IMR-90 (cell line): ENCODE measurements at regions not wholly inside any gene's neighbourhood (a gene's known extent, or its start where the extent isn't known, plus 50 kb on each side); places are given as distances from the start of the nearest gene placed in this dataset.
"Not testable (repeated sequence)": the region's sequence is repeated elsewhere in the genome, so short reads cannot be mapped to it uniquely, and the experiment has no call there.

Experiments used
- BHLHE40 ChIP-seq: fragments of 150-350 bp; IDR thresholded peaks from 2 replicates; pipeline ENCODE4 v1.6.1; 2016; ENCODE audit warnings: mild to moderate bottlenecking, low read depth, low read length
- CEBPB ChIP-seq: IDR thresholded peaks from 2 replicates; pipeline ENCODE4 v1.6.1; 2012; ENCODE audit warnings: low read depth, low read length, improper control_type of control experiment
- CHD1 ChIP-seq: IDR thresholded peaks from 2 replicates; pipeline ENCODE4 v1.6.1; 2012; ENCODE audit warnings: low read depth, low read length, improper control_type of control experiment
- CTCF ChIP-seq: conservative IDR thresholded peaks from 2 replicates; pipeline ENCODE4 v1.5.1; 2012; ENCODE audit warnings: mild to moderate bottlenecking, low read depth, low read length, improper control_type of control experiment
- MAZ ChIP-seq: IDR thresholded peaks from 2 replicates; pipeline ENCODE4 v1.6.1; 2012; ENCODE audit warnings: low read depth, mild to moderate bottlenecking, low read length, improper control_type of control experiment, moderate library complexity, borderline replicate concordance
- MXI1 ChIP-seq: IDR thresholded peaks from 2 replicates; pipeline ENCODE4 v1.6.1; 2012; ENCODE audit warnings: low read depth, mild to moderate bottlenecking, low read length, moderate library complexity, borderline replicate concordance
- NFE2L2 ChIP-seq: fragments of 150-350 bp; IDR thresholded peaks from 2 replicates; pipeline ENCODE4 v1.6.1; 2016; ENCODE audit warnings: low read depth, mild to moderate bottlenecking, low read length
- POLR2A ChIP-seq: IDR thresholded peaks from 2 replicates; pipeline ENCODE4 v1.6.1; 2012; ENCODE audit warnings: mild to moderate bottlenecking, low read depth, low read length
- RAD21 ChIP-seq: IDR thresholded peaks from 2 replicates; pipeline ENCODE4 v1.6.1; 2012; ENCODE audit warnings: low read length, improper control_type of control experiment
- RFX5 ChIP-seq: IDR thresholded peaks from 2 replicates; pipeline ENCODE4 v1.8.0; 2012; ENCODE audit warnings: low read depth, mild to moderate bottlenecking, low read length, moderate library complexity
- SMC3 ChIP-seq: fragments of 150-350 bp; IDR thresholded peaks from 2 replicates; pipeline ENCODE4 v1.6.1; 2016; ENCODE audit warnings: low read depth, mild to moderate bottlenecking, antibody characterized with exemption, low read length, moderate library complexity
- USF2 ChIP-seq: fragments of 150-350 bp; IDR thresholded peaks from 2 replicates; pipeline ENCODE4 v1.6.1; 2017; ENCODE audit warnings: mild to moderate bottlenecking, antibody characterized with exemption, low read length, low read depth

GRCh38 chr21:6561168-6561567, 3960.2 kb upstream of the TPTE start:
- not testable (repeated sequence) for TF ChIP-seq CTCF, USF2, SMC3, RFX5, POLR2A, MXI1, RAD21, CHD1, MAZ, CEBPB, NFE2L2, BHLHE40
